Activated naive CD8-positive, alpha-beta T cell treated with anti-CD3 and anti-CD28 coated beads, Interleukin-2, amount 10 ng/mL, durations not matched to agents 7 days and 5 days (primary cell): ENCODE measurements at regions not wholly inside any gene's neighbourhood (a gene's known extent, or its start where the extent isn't known, plus 50 kb on each side); places are given as distances from the start of the nearest gene placed in this dataset.

ENCODE experiments used
- ATAC-seq: fragments of 150-1000 bp; cut with Tn5 transposase; one replicate; pipeline ENCODE4 v1.10.0; 2021; ENCODE audit warnings: low read depth, moderate library complexity
- POLR2A ChIA-PET: fragments of 350-600 bp; sonication (Branson Sonifier 250); formaldehyde crosslinking; loops from one replicate; lab custom pipeline; 2021; ENCODE audit warnings: antibody characterized with exemption; lab: Charles Lee
- DNase-seq: peaks from one replicate; pipeline ENCODE4 v3.0.0; 2021
- H3K27ac Mint-ChIP-seq: one replicate; pipeline ENCODE4 v1.8.0; 2022; ENCODE audit warnings: mild to moderate bottlenecking, mixed read lengths
- H3K27me3 Mint-ChIP-seq: one replicate; pipeline ENCODE4 v1.8.0; 2022; ENCODE audit warnings: mild to moderate bottlenecking, moderate library complexity, mixed read lengths
- H3K36me3 Mint-ChIP-seq: one replicate; pipeline ENCODE4 v1.8.0; 2021; ENCODE audit warnings: mild to moderate bottlenecking, mixed read lengths
- H3K4me1 Mint-ChIP-seq: one replicate; pipeline ENCODE4 v1.8.0; 2021; ENCODE audit warnings: mixed read lengths
- H3K4me3 Mint-ChIP-seq: one replicate; pipeline ENCODE4 v1.8.0; 2022; ENCODE audit warnings: mild to moderate bottlenecking, moderate library complexity, mixed read lengths
- H3K9me3 Mint-ChIP-seq: one replicate; pipeline ENCODE4 v1.8.0; 2021; ENCODE audit warnings: mixed read lengths

DNA sequence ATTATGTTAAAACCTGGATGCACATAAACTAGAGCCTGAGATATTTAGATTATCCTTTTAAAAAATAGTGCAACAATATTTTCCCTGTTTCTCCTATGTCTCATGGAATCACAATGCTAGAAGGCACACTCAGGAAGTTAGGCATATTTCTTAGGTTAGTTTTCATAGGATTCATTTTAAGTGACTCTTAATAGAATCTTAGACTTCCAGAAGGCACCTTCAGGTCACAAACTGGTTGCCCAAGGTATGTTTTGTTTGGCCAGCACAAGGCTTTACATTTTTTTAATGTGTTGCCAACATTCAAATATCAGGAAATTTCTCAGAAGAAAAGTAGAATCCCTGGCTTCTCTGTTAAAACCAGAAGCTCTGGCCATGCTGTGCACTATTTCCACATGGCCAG is 129.3 kb downstream of the LNPK start:
- Mint-ChIP-seq H3K27ac (no peak overlapping the region), H3K9me3 (no peaks in the 10 kb centered on the region), H3K4me1 (no peaks in the 10 kb centered on the region), H3K4me3 (no peak overlapping the region), H3K27me3 (peaks cover 10% of the 10 kb centered on the region), H3K36me3 (no peaks in the 10 kb centered on the region)
- DNase-seq (no peak), ATAC-seq (no peak)
- POLR2A ChIA-PET, result no interaction called here

DNA sequence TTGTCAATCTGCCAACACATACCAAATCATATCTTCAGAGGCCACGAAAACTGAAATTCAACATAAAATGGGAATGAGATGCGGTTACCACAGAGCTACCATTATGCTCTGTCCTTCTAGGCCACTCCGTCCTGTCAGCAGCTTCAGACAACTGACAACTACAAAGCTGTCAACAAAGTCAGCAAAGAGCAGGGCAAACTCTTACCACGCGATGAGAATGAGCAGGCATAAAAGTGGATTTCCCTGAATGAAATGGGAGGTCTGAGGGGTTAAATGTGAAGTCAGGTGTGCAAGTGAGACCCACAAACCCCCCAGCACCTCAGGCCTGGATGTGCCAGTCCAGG is 130.1 kb downstream of the LNPK start:
- H3K9me3 Mint-ChIP-seq, result no peaks in the 10 kb centered on the region
- DNase-seq (no peak), ATAC-seq (no peak)
- no peak overlapping the region for H3K27ac Mint-ChIP-seq
- no peak overlapping the region for H3K4me3 Mint-ChIP-seq
- POLR2A ChIA-PET, result no interaction called here
- H3K4me1 Mint-ChIP-seq, result no peaks in the 10 kb centered on the region
- peaks cover 8% of the 10 kb centered on the region for H3K27me3 Mint-ChIP-seq
- H3K36me3 Mint-ChIP-seq, result no peaks in the 10 kb centered on the region

DNA sequence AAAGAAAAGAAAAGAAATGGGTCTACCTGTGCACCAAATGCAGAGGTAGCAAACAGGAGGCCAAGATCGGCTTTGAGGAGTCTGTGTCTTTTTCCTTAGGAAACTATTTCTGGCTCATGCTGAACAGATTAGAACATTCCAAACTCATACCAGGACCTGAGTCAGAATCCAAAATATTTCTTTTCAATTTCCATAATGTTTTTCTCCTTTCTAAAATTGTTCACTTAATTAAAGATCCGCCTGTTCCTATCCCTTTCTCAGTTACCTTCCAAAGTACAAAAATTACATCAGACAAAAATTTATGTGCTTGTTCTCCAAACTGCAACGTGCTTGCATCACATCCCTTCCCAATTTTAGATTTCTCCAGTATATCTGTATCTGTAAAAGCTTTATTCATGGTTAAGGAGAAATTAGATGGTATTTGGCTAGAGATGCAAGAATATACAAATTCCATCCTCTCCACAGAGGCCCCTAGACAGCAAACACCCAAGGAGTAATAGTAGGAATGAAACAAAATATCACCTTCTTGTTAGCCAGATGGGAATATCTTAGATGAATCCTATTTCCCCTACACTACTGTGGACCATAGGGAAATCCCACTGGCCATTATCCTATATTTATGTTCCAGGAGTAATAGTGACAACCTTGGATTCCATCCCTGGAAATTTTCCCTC is 130.6 kb downstream of the LNPK start:
- no peak for DNase-seq
- Mint-ChIP-seq H3K27ac (no peak overlapping the region), H3K36me3 (no peaks in the 10 kb centered on the region), H3K27me3 (peaks cover 8% of the 10 kb centered on the region), H3K4me3 (no peak overlapping the region), H3K4me1 (no peaks in the 10 kb centered on the region), H3K9me3 (no peaks in the 10 kb centered on the region)
- no peak for ATAC-seq
- POLR2A ChIA-PET, result no interaction called here

DNA sequence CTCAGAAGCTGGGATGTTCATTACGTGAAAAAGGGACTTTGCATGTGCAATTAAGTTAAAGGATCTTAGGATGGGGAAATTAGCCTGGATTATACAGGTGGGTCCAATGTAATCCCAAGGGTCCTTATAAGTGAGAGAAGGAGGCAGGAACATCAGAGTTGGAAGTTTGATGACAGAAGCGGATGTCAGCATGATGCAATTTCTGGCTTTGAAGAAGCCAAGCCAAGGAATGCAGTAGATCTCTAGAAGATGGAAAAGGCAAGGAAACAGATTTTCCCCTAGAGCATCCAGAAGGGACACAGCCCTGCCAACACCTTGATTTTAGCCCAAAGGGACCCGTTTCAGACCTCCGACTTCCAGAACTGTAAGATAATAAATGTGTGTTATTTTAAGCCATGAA is 136.4 kb downstream of the LNPK start:
- H3K4me1 Mint-ChIP-seq, result no peaks in the 10 kb centered on the region
- H3K9me3 Mint-ChIP-seq, result no peaks in the 10 kb centered on the region
- no peaks in the 10 kb centered on the region for H3K36me3 Mint-ChIP-seq
- H3K27ac Mint-ChIP-seq, result no peak overlapping the region
- POLR2A ChIA-PET, result no interaction called here
- H3K27me3 Mint-ChIP-seq, result peaks cover 7% of the 10 kb centered on the region
- no peak for DNase-seq
- H3K4me3 Mint-ChIP-seq, result no peak overlapping the region
- ATAC-seq, result no peak

DNA sequence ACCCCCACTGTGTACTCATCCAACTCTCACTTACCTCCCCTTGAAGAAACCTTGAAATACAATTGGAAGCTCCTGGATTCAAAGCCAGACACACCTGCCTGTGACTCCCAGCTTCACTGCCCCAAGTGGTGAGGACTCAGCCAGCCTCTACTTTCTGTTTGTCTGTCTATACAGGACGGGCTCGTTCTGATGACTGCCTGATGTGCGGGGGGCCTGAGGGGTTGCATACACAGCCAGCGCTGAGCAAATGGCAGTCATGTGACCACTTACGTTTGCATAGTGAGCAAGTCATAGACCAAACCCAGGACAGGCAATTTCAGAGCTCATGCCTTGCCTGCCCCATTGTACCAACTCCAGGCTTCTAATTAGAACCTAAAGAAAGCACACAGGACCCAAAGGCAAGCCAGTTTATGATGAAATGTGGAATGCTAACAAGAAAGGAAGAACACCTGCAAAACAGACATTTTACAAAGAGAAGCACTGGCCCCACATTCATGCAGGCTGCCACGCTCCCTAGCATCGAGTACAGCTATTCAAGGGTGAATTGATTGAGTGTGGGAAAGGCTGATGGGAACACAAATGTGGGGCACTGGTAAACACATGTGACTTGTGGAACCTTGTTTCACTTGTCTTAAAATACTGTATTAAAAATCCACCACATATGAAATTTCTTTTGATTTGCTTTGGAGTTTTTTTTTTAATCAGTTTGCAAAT is 137.8 kb downstream of the LNPK start:
- ATAC-seq (no peak), DNase-seq (no peak)
- no peak overlapping the region for H3K4me3 Mint-ChIP-seq
- no peaks in the 10 kb centered on the region for H3K36me3 Mint-ChIP-seq
- no peaks in the 10 kb centered on the region for H3K4me1 Mint-ChIP-seq
- POLR2A ChIA-PET, result no interaction called here
- no peak overlapping the region for H3K27ac Mint-ChIP-seq
- no peaks in the 10 kb centered on the region for H3K9me3 Mint-ChIP-seq
- H3K27me3 Mint-ChIP-seq, result peaks cover 7% of the 10 kb centered on the region

DNA sequence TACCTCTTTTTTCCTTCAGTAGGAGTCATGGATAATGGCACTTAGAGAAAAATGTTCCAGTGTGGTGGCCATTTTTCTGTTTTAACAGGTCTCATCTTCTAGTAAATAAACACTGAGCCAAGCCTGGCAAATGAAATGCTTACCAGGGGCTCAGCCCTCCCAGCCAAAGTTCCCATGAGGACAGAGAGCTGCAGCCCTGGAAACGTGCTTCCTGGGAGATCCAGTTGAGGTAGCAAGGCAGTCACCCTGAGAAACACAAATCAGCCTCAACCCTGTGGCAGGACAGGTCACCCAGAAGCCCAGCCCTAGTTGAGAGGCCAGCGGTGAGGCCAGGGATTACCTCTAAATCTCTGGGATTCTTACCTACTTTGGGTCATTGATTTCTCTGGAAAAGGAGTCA is 140.1 kb downstream of the LNPK start:
- peaks cover 7% of the 10 kb centered on the region for H3K27me3 Mint-ChIP-seq
- POLR2A ChIA-PET, result no interaction called here
- no peaks in the 10 kb centered on the region for H3K36me3 Mint-ChIP-seq
- no peak for ATAC-seq
- no peaks in the 10 kb centered on the region for H3K4me1 Mint-ChIP-seq
- H3K9me3 Mint-ChIP-seq, result no peaks in the 10 kb centered on the region
- DNase-seq, result no peak
- H3K4me3 Mint-ChIP-seq, result no peak overlapping the region
- no peak overlapping the region for H3K27ac Mint-ChIP-seq

DNA sequence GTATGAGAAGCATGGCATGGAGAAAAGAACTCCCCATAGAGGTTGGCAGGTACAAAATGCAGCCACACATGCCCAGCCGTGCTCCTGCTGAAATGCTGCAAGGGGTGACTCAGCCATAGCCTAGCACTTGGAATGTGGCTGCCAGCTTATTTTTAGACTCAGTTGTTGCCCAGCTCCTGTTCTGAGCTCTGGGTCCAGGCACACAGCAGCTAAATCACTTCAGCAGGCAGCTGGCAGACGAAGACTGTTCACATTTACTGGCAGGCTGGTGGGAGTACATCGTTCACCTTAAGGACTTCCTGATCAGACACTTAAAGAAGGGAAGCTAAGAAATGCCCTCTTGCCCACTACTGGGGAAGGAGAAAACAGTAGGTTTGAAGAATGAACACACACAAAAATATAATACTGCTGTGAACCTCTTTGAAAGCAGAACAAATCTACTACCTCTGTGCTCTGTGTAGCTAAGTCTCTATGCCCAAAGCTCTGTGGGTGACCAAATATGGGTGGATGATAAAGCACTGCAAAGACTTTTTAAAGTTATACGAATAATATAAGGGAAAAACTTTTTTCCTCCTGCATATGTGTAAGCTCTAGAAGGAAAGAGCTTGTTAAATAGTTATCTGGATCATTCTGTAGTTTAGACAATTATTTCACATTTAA is 146.1 kb downstream of the LNPK start:
- Mint-ChIP-seq H3K36me3 (no peaks in the 10 kb centered on the region), H3K4me3 (no peak overlapping the region), H3K4me1 (no peaks in the 10 kb centered on the region), H3K9me3 (no peaks in the 10 kb centered on the region), H3K27ac (no peak overlapping the region), H3K27me3 (peaks cover 7% of the 10 kb centered on the region)
- DNase-seq (no peak), ATAC-seq (no peak)
- POLR2A ChIA-PET, result no interaction called here

DNA sequence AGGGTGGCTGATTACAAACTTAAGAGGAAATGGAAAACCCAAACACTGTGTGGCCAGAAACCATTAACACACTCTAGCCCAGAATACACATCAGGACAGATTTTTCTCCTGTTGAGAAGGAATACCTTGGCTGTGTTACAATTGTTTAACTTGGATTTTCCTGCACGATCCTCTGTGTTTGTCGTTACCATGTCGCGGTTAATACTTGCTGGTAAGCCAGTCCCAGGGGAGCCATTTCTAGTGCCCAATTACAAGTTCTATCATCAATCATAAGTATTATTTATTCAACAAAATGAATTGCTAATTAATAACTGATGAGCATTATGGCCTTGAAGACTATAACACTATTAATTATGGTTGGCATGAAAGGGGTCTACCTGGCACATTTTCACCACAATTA is 146.8 kb downstream of the LNPK start:
- POLR2A ChIA-PET, result no interaction called here
- Mint-ChIP-seq H3K4me1 (no peaks in the 10 kb centered on the region), H3K36me3 (no peaks in the 10 kb centered on the region), H3K27me3 (peaks cover 7% of the 10 kb centered on the region), H3K27ac (no peak overlapping the region), H3K9me3 (no peaks in the 10 kb centered on the region), H3K4me3 (no peak overlapping the region)
- no peak for ATAC-seq
- DNase-seq, result no peak

DNA sequence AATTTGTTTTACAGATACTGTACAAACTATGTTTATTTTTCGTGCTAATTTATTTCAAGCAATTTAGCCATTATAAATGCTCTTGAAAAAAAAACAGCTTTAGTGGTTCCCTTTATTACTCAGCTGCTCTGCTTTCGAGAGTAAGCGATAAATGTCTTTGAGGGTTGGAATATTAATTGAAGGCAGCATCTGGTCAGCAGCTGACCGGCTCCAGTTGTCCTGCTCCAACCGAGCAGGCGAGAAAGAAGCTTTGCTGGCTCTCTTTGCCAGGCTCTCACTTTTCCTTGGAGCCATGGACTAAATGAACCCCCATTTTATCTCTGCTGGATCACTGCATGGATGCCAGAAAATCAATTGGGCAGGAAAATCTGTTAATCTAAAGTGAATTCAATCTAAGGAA is 147.4 kb downstream of the LNPK start:
- no peak overlapping the region for H3K4me3 Mint-ChIP-seq
- DNase-seq (no peak), ATAC-seq (no peak)
- POLR2A ChIA-PET, result no interaction called here
- no peaks in the 10 kb centered on the region for H3K36me3 Mint-ChIP-seq
- H3K27ac Mint-ChIP-seq, result no peak overlapping the region
- peaks cover 7% of the 10 kb centered on the region for H3K27me3 Mint-ChIP-seq
- no peaks in the 10 kb centered on the region for H3K4me1 Mint-ChIP-seq
- no peaks in the 10 kb centered on the region for H3K9me3 Mint-ChIP-seq

DNA sequence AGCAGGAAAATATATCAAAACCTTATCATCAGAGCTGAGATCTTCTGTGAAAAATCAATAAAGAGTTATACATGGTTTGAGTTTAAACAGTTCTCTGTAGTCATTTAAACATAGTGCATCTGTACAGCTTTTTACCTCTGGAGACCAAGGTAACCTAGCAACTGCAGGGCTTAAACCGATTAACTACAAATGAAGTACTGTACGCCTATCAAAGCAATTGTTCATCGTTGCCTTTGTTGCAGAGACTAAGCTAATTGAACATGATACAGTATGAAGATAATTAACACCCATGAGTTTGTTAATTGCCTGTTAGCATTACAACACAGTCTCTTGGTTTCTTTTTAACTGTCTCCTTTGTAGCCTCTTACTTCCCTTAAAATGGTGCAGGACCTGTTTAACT is 147.9 kb downstream of the LNPK start:
- ATAC-seq, result no peak
- Mint-ChIP-seq H3K36me3 (no peaks in the 10 kb centered on the region), H3K4me3 (no peak overlapping the region), H3K4me1 (no peaks in the 10 kb centered on the region), H3K27ac (no peak overlapping the region), H3K9me3 (no peaks in the 10 kb centered on the region), H3K27me3 (peaks cover 7% of the 10 kb centered on the region)
- no peak for DNase-seq
- POLR2A ChIA-PET, result no interaction called here

DNA sequence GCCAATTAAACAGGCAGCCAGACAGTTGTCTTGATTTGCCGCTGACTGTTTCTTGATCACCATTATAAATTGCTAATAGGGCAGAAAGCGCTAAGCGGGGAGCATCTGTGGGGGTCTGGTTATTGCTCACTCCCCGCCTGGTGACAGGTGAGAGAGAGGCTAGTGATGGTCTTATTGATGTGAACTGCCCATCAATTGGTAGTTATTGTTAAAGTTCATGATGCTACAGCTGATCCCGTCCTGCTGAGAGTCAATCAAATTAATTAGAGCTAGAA is 148.5 kb downstream of the LNPK start:
- Mint-ChIP-seq H3K4me1 (no peaks in the 10 kb centered on the region), H3K27ac (no peak overlapping the region), H3K9me3 (no peaks in the 10 kb centered on the region), H3K27me3 (peaks cover 7% of the 10 kb centered on the region), H3K4me3 (no peak overlapping the region), H3K36me3 (no peaks in the 10 kb centered on the region)
- DNase-seq (no peak), ATAC-seq (no peak)
- POLR2A ChIA-PET, result no interaction called here

DNA sequence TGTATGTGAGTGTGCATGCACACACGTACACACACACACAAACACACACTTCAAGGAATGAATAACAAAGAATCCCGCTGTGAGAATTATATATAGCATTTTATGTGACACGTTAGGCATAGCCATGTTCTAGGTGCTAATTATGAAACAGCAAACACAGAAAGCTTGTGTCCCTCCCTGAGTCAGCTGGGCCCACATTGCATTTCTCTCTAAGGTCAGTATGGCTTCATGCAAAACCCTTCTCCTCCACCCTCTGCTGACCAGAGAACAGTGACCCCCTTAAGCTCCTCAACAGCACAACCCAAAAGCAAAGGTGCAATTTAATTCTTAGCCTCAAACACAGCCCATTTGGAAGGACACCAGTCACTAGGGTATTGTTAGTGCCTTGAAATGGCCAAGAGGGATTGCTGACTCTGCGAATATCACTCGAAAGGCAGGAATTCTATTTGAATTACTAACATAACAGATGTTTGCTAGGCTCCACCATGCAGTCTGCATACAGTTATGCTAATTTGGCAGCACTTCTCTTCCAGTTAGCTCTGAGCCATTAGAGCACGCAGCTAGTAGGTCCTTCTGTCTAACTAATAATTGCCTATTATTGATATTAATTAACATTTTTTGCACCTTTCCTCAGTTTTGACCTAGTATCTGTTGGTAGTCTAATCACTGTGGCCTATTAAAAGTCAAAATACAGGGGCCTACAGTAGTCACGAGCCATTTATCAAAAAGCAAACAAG is 149.0 kb downstream of the LNPK start:
- ATAC-seq, result no peak
- POLR2A ChIA-PET, result no interaction called here

DNA sequence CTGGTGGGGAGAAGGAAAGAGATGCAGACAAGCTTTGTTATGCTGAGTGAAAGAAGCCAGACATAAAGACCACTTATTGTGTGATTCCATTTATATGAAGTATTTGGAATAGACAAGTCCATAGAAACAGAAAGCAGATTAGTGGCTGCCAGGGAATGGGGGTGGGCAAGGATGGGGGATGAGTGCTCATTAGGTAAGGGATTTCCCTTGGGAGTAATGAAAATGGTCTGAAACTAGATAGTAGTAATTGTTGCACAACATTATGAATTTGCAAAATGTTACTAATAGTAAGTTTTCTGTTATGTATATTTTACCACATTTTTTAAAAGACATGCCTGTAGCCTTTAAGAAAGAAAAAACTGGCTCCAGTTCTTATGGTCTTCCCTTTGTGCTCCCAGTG is 154.9 kb downstream of the LNPK start:
- Mint-ChIP-seq H3K36me3 (no peaks in the 10 kb centered on the region), H3K4me3 (no peak overlapping the region), H3K27ac (no peak overlapping the region), H3K9me3 (no peaks in the 10 kb centered on the region), H3K4me1 (no peaks in the 10 kb centered on the region), H3K27me3 (peaks cover 7% of the 10 kb centered on the region)
- ATAC-seq (no peak), DNase-seq (no peak)
- POLR2A ChIA-PET, result no interaction called here

More for the DNA sequence above, 149.0 kb downstream of the LNPK start:
- H3K27me3 Mint-ChIP-seq, result peaks cover 7% of the 10 kb centered on the region
- H3K4me3 Mint-ChIP-seq, result no peak overlapping the region
- H3K27ac Mint-ChIP-seq, result no peak overlapping the region
- H3K4me1 Mint-ChIP-seq, result no peaks in the 10 kb centered on the region
- no peaks in the 10 kb centered on the region for H3K9me3 Mint-ChIP-seq
- no peaks in the 10 kb centered on the region for H3K36me3 Mint-ChIP-seq
- no peak for DNase-seq

DNA sequence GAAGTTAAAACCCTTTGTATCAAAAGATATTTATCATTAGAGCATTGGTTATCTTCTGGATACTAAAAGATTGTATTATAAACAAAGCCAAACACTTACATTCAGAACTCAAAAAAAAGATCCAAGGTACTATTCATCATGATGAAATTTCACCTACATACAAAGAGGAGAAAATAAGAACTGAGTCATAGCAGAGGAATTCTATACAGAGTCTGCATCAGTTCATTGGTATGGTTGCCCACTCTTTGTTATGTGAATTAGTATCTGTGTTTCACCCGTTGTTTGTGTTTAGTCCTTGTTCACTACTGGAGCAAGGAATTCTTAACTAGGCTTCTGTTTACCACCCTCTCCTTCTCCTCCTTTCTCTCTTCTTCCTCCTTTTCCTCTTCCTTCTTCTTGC is 157.9 kb downstream of the LNPK start:
- H3K27me3 Mint-ChIP-seq, result peaks cover 10% of the 10 kb centered on the region
- no peak for DNase-seq
- no peaks in the 10 kb centered on the region for H3K4me1 Mint-ChIP-seq
- H3K27ac Mint-ChIP-seq, result no peak overlapping the region
- no peaks in the 10 kb centered on the region for H3K36me3 Mint-ChIP-seq
- H3K4me3 Mint-ChIP-seq, result no peak overlapping the region
- POLR2A ChIA-PET, result no interaction called here
- H3K9me3 Mint-ChIP-seq, result no peaks in the 10 kb centered on the region
- no peak for ATAC-seq
